H9 (cell line): ENCODE measurements at regions not wholly inside any gene's neighbourhood (a gene's known extent, or its start where the extent isn't known, plus 50 kb on each side); places are given as distances from the start of the nearest gene placed in this dataset.

Source experiments
- DNase-seq: peaks from one replicate; pipeline ENCODE4 v3.0.0-alpha.2; 2017
- H2AFZ ChIP-seq: one replicate; pipeline ENCODE4 v1.6.1; 2013; ENCODE audit warnings: mild to moderate bottlenecking, low read length, control low read depth, moderate library complexity
- H2AK5ac ChIP-seq: 2 replicates; pipeline ENCODE4 v1.6.1; 2013; ENCODE audit warnings: low read length, control low read depth, mixed read lengths; ENCODE audit not compliant: insufficient read length
- H2BK120ac ChIP-seq: one replicate; pipeline ENCODE4 v1.6.1; 2013; ENCODE audit warnings: low read depth, mild to moderate bottlenecking, low read length, control low read depth, inconsistent platforms; ENCODE audit not compliant: poor library complexity, severe bottlenecking
- H2BK12ac ChIP-seq: 2 replicates; pipeline ENCODE4 v1.6.1; 2013; ENCODE audit warnings: low read length, control low read depth, mixed read lengths, low read depth; ENCODE audit not compliant: insufficient read length
- H2BK15ac ChIP-seq: 2 replicates; pipeline ENCODE4 v1.6.1; 2013; ENCODE audit warnings: low read depth, low read length, control low read depth
- H2BK20ac ChIP-seq: one replicate; pipeline ENCODE4 v1.6.1; 2013; ENCODE audit warnings: low read depth, mild to moderate bottlenecking, low read length, control low read depth, inconsistent platforms; ENCODE audit not compliant: poor library complexity, severe bottlenecking
- H2BK5ac ChIP-seq: 2 replicates; pipeline ENCODE4 v1.6.1; 2013; ENCODE audit warnings: low read length, control low read depth, mixed read lengths; ENCODE audit not compliant: insufficient read length
- H3K14ac ChIP-seq: 2 replicates; pipeline ENCODE4 v1.6.1; 2013; ENCODE audit warnings: low read length, control low read depth; ENCODE audit not compliant: insufficient read depth
- H3K18ac ChIP-seq: 2 replicates; pipeline ENCODE4 v1.6.1; 2013; ENCODE audit warnings: low read depth, mild to moderate bottlenecking, mixed read lengths, low read length, control low read depth; ENCODE audit not compliant: insufficient read length
- H3K23ac ChIP-seq: 2 replicates; pipeline ENCODE4 v1.6.1; 2013; ENCODE audit warnings: low read length, control low read depth, mixed read lengths, low read depth; ENCODE audit not compliant: insufficient read length
- H3K23me2 ChIP-seq: 2 replicates; pipeline ENCODE4 v1.6.1; 2013; ENCODE audit warnings: low read depth, mild to moderate bottlenecking, mixed read lengths, low read length, control low read depth; ENCODE audit not compliant: insufficient read length, poor library complexity, severe bottlenecking
- H3K27ac ChIP-seq: 2 replicates; pipeline ENCODE4 v1.5.1; 2013; ENCODE audit warnings: low read length, control low read depth, mixed read lengths, low read depth; ENCODE audit not compliant: insufficient read length
- H3K27me3 ChIP-seq: 2 replicates; pipeline ENCODE4 v1.6.1; 2013; ENCODE audit warnings: low read length, control low read depth, inconsistent platforms; ENCODE audit not compliant: insufficient read depth
- H3K4ac ChIP-seq: 2 replicates; pipeline ENCODE4 v1.6.1; 2013; ENCODE audit warnings: low read depth, mild to moderate bottlenecking, control low read depth, inconsistent platforms, low read length, moderate library complexity
- H3K4me1 ChIP-seq: 2 replicates; pipeline ENCODE4 v1.6.1; 2013; ENCODE audit warnings: low read length, control low read depth, inconsistent platforms; ENCODE audit not compliant: insufficient read depth
- H3K4me2 ChIP-seq: 2 replicates; pipeline ENCODE4 v1.6.1; 2013; ENCODE audit warnings: low read length, control low read depth, mixed read lengths; ENCODE audit not compliant: insufficient read length, insufficient read depth
- H3K56ac ChIP-seq: 2 replicates; pipeline ENCODE4 v1.6.1; 2013; ENCODE audit warnings: low read depth, mild to moderate bottlenecking, mixed read lengths, low read length, control low read depth; ENCODE audit not compliant: insufficient read length
- H3K79me1 ChIP-seq: 2 replicates; pipeline ENCODE4 v1.6.1; 2013; ENCODE audit warnings: low read depth, mild to moderate bottlenecking, moderate library complexity, low read length, control low read depth, inconsistent platforms; ENCODE audit not compliant: insufficient read depth, poor library complexity, severe bottlenecking
- H3K79me2 ChIP-seq: 2 replicates; pipeline ENCODE4 v1.6.1; 2013; ENCODE audit warnings: low read length, control low read depth, inconsistent platforms; ENCODE audit not compliant: insufficient read depth
- H3K9ac ChIP-seq: 2 replicates; pipeline ENCODE4 v1.6.1; 2013; ENCODE audit warnings: low read length, control low read depth, mixed read lengths; ENCODE audit not compliant: insufficient read length; ENCODE audit errors: extremely low read depth
- H3K9me3 ChIP-seq: one replicate; pipeline ENCODE4 v1.6.1; 2013; ENCODE audit warnings: low read depth, low read length, inconsistent platforms; ENCODE audit not compliant: control insufficient read depth
- H3T11ph ChIP-seq: one replicate; pipeline ENCODE4 v1.6.1; 2013; ENCODE audit warnings: mild to moderate bottlenecking, low read length, control low read depth, inconsistent platforms
- H4K20me1 ChIP-seq: one replicate; pipeline ENCODE4 v1.6.1; 2013; ENCODE audit not compliant: control insufficient read depth, insufficient read length, insufficient read depth
- H4K5ac ChIP-seq: 2 replicates; pipeline ENCODE4 v1.6.1; 2013; ENCODE audit warnings: low read depth, mild to moderate bottlenecking, mixed read lengths, low read length, control low read depth; ENCODE audit not compliant: insufficient read length
- H4K8ac ChIP-seq: replicated peaks from 2 replicates; pipeline ENCODE4 v1.6.1; 2013; ENCODE audit warnings: low read length, control low read depth, mixed read lengths, low read depth; ENCODE audit not compliant: insufficient read length
- H4K91ac ChIP-seq: 2 replicates; pipeline ENCODE4 v1.6.1; 2013; ENCODE audit warnings: low read depth, mild to moderate bottlenecking, moderate library complexity, mixed read lengths, low read length, control low read depth; ENCODE audit not compliant: insufficient read length
- H3K27ac Mint-ChIP-seq, 3 experiments: 2 replicates in 2 of 3; 3 replicates in 1 of 3; pipeline ENCODE4 v1.8.0; 2020 to 2021; ENCODE audit warnings: mixed read lengths in 3 of 3, mild to moderate bottlenecking in 1 of 3, moderate library complexity in 1 of 3
- H3K27me3 Mint-ChIP-seq: 2 replicates; pipeline ENCODE4 v1.8.0; 2021; ENCODE audit warnings: low read depth, mild to moderate bottlenecking, moderate library complexity, mixed read lengths
- H3K36me3 Mint-ChIP-seq, 3 experiments: 2 replicates in 2 of 3; 3 replicates in 1 of 3; pipeline ENCODE4 v1.8.0; 2020 to 2021; ENCODE audit warnings: low read depth in 3 of 3, mixed read lengths in 3 of 3; ENCODE audit not compliant: insufficient read depth in 1 of 3
- H3K4me1 Mint-ChIP-seq, 2 experiments: 2 replicates each; pipeline ENCODE4 v1.8.0; 2020; ENCODE audit warnings: mixed read lengths in 2 of 2
- H3K4me3 Mint-ChIP-seq, 2 experiments: 2 replicates in 1 of 2; 3 replicates in 1 of 2; pipeline ENCODE4 v1.8.0; 2020 to 2021; ENCODE audit warnings: mild to moderate bottlenecking in 2 of 2, mixed read lengths in 2 of 2, moderate library complexity in 1 of 2
- H3K9me3 Mint-ChIP-seq, 2 experiments: 2 replicates in 1 of 2; 3 replicates in 1 of 2; pipeline ENCODE4 v1.8.0; 2020; ENCODE audit warnings: mild to moderate bottlenecking in 2 of 2, mixed read lengths in 2 of 2, moderate library complexity in 1 of 2
- WGBS: extraction: QIAGEN DNeasy Blood & Tissue Kit; methylation state at CpG from one replicate; pipeline ENCODE4 v1.1.7; 2013; ENCODE audit warnings: missing lambda C conversion rate, low lambda C conversion rate, mixed read lengths; ENCODE audit not compliant: insufficient read length; ENCODE audit errors: extremely low coverage; 5-methylcytosine and 5-hydroxymethylcytosine counted together
- TF ChIP-seq, protein P1 (sequence below): fragments of 200-600 bp; sonication (generic); conservative IDR thresholded peaks from 3 replicates; pipeline ENCODE4 v1.8.0; 2021; ENCODE audit warnings: antibody characterized with exemption, mild to moderate bottlenecking

DNA sequence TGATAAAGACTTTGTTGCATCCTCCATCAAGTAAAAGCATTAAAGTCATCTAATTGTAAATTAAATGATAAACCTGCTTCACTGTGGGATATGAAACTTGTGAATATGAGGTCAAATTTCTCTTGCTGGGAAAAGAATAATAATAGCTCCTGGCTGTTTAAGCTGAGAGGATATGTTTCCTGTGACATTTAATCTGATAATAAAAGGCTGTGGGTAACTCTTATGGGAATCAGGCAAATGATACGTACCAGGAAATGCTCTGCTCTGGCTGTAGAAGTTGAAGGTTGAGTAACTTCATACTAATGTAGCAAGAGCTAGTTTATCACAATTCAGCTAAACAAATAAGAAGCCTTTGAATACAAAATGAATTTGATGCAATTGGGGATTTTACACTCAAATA lies 574.6 kb downstream of the RAPGEF2 start:
- H3K9me3 Mint-ChIP-seq, result no peaks in the 10 kb centered on the region; a peak in 2 of 5 replicates
- no peak overlapping the region for H3K27ac ChIP-seq
- no peaks in the 10 kb centered on the region; a peak in 1 of 7 replicates for H3K36me3 Mint-ChIP-seq
- H2BK5ac ChIP-seq, result no peak overlapping the region
- H2AFZ ChIP-seq, result no peak overlapping the region
- no peak overlapping the region for H2BK12ac ChIP-seq
- H3K4me1 ChIP-seq, result no peaks in the 10 kb centered on the region
- no peak overlapping the region for H4K91ac ChIP-seq
- no peaks in the 10 kb centered on the region for H3K9me3 ChIP-seq
- H3K9ac ChIP-seq, result no peak overlapping the region
- H3K79me1 ChIP-seq, result no peaks in the 10 kb centered on the region
- H2AK5ac ChIP-seq, result no peak overlapping the region
- no CpG with 5 or more reads among the region's 1 CpG for whole genome bisulfite sequencing
- no peak overlapping the region for H3K14ac ChIP-seq
- H3K27ac Mint-ChIP-seq, result no peak overlapping the region
- DNase-seq, result no peak
- H3K27me3 ChIP-seq, result no peaks in the 10 kb centered on the region
- no peak overlapping the region for H3T11ph ChIP-seq
- H3K4me1 Mint-ChIP-seq, result peaks cover 3 to 5% of the 10 kb centered on the region in 2 experiments; a peak in 3 of 4 replicates
- H3K56ac ChIP-seq, result no peak overlapping the region
- H3K27me3 Mint-ChIP-seq, result no peaks in the 10 kb centered on the region
- H3K18ac ChIP-seq, result no peak overlapping the region
- H3K23me2 ChIP-seq, result no peaks in the 10 kb centered on the region
- no peak overlapping the region for H3K23ac ChIP-seq
- H3K4me3 Mint-ChIP-seq, result no peak overlapping the region
- no peak overlapping the region for H3K4ac ChIP-seq
- H2BK20ac ChIP-seq, result no peak overlapping the region
- no peak overlapping the region for H4K5ac ChIP-seq
- H2BK120ac ChIP-seq, result no peak overlapping the region
- no peaks in the 10 kb centered on the region for H4K20me1 ChIP-seq
- H2BK15ac ChIP-seq, result no peak overlapping the region
- no peak overlapping the region for H4K8ac ChIP-seq
- TF ChIP-seq, protein P1, sequence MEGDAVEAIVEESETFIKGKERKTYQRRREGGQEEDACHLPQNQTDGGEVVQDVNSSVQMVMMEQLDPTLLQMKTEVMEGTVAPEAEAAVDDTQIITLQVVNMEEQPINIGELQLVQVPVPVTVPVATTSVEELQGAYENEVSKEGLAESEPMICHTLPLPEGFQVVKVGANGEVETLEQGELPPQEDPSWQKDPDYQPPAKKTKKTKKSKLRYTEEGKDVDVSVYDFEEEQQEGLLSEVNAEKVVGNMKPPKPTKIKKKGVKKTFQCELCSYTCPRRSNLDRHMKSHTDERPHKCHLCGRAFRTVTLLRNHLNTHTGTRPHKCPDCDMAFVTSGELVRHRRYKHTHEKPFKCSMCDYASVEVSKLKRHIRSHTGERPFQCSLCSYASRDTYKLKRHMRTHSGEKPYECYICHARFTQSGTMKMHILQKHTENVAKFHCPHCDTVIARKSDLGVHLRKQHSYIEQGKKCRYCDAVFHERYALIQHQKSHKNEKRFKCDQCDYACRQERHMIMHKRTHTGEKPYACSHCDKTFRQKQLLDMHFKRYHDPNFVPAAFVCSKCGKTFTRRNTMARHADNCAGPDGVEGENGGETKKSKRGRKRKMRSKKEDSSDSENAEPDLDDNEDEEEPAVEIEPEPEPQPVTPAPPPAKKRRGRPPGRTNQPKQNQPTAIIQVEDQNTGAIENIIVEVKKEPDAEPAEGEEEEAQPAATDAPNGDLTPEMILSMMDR, result no peak
- no peaks in the 10 kb centered on the region for H3K79me2 ChIP-seq
- no peak overlapping the region for H3K4me2 ChIP-seq
